Endodermal cell (in vitro differentiated cells): ENCODE measurements at regions not wholly inside any gene's neighbourhood (a gene's known extent, or its start where the extent isn't known, plus 50 kb on each side); places are given as distances from the start of the nearest gene placed in this dataset.
A peak's percentile ranks its signal among the peaks of the same experiment; 100 is the strongest.

ENCODE experiments used
- DNase-seq: peaks from one replicate; pipeline ENCODE4 v3.0.0-alpha.2; 2017
- H3K27ac ChIP-seq: 2 replicates; pipeline ENCODE4 v1.5.1; 2013; ENCODE audit warnings: mild to moderate bottlenecking, low read depth, low read length, moderate library complexity
- H3K27me3 ChIP-seq: 2 replicates; pipeline ENCODE4 v1.6.1; 2013; ENCODE audit warnings: mild to moderate bottlenecking, low read length, moderate library complexity; ENCODE audit not compliant: insufficient read depth, control insufficient read depth, poor library complexity, severe bottlenecking
- H3K36me3 ChIP-seq: 2 replicates; pipeline ENCODE4 v1.7.0; 2013; ENCODE audit warnings: mild to moderate bottlenecking, low read length, moderate library complexity; ENCODE audit not compliant: control insufficient read depth, insufficient read depth
- H3K4me1 ChIP-seq: one replicate; pipeline ENCODE4 v1.7.0; 2013; ENCODE audit warnings: low read length; ENCODE audit not compliant: control insufficient read depth, insufficient read depth
- H3K4me3 ChIP-seq: 2 replicates; pipeline ENCODE4 v1.5.1; 2013; ENCODE audit warnings: mild to moderate bottlenecking, low read length, moderate library complexity
- H3K9ac ChIP-seq: 2 replicates; pipeline ENCODE4 v1.6.1; 2013; ENCODE audit warnings: mild to moderate bottlenecking, low read length, moderate library complexity; ENCODE audit not compliant: poor library complexity, severe bottlenecking; ENCODE audit errors: extremely low read depth
- H3K9me3 ChIP-seq: 2 replicates; pipeline ENCODE4 v1.6.1; 2013; ENCODE audit warnings: mild to moderate bottlenecking, low read length, moderate library complexity; ENCODE audit not compliant: control insufficient read depth
- H3K27ac Mint-ChIP-seq: 2 replicates; pipeline ENCODE4 v1.8.0; 2020; ENCODE audit warnings: mixed read lengths
- H3K27me3 Mint-ChIP-seq: 2 replicates; pipeline ENCODE4 v1.8.0; 2021; ENCODE audit warnings: mild to moderate bottlenecking, mixed read lengths; ENCODE audit not compliant: insufficient read depth
- H3K36me3 Mint-ChIP-seq: 2 replicates; pipeline ENCODE4 v1.8.0; 2020; ENCODE audit warnings: low read depth, mixed read lengths
- H3K4me1 Mint-ChIP-seq: 2 replicates; pipeline ENCODE4 v1.8.0; 2020; ENCODE audit warnings: mixed read lengths
- H3K4me3 Mint-ChIP-seq: 2 replicates; pipeline ENCODE4 v1.8.0; 2020; ENCODE audit warnings: mild to moderate bottlenecking, moderate library complexity, mixed read lengths
- H3K9me3 Mint-ChIP-seq: 2 replicates; pipeline ENCODE4 v1.8.0; 2020; ENCODE audit warnings: mild to moderate bottlenecking, mixed read lengths
- CTCF ChIP-seq: fragments of 200-600 bp; sonication (generic); conservative IDR thresholded peaks from 2 replicates; pipeline ENCODE4 v1.5.0; 2021; ENCODE audit warnings: antibody characterized with exemption, mild to moderate bottlenecking
- WGBS, 2 experiments: methylation state at CpG; one replicate each; pipeline versions ENCODE4 v1.1.5 to v1.1.7; 2013; ENCODE audit warnings: missing lambda C conversion rate in 2 of 2, mixed read lengths in 1 of 2; ENCODE audit not compliant: insufficient coverage in 1 of 2, insufficient read length in 1 of 2; 5-methylcytosine and 5-hydroxymethylcytosine counted together

GRCh38 chr17:77745702-77746101 is 212.8 kb upstream of the TNRC6C start:
- TF ChIP-seq CTCF = no peak
- H3K4me1 Mint-ChIP-seq = peaks cover 20% of the 10 kb centered on the region
- peaks cover 3% of the 10 kb centered on the region for H3K4me1 ChIP-seq
- H3K36me3 Mint-ChIP-seq = no peaks in the 10 kb centered on the region
- no peak overlapping the region for H3K4me3 ChIP-seq
- no peak overlapping the region for H3K27ac Mint-ChIP-seq
- H3K9me3 ChIP-seq = no peaks in the 10 kb centered on the region
- H3K27ac ChIP-seq = no peak overlapping the region
- WGBS, 2 experiments = 94% methylated on average over 2 of the region's 2 CpGs; no CpG with 5 or more reads in 1 of the 2 experiments
- H3K36me3 ChIP-seq = no peaks in the 10 kb centered on the region
- H3K9ac ChIP-seq = no peak overlapping the region
- no peak for DNase-seq
- H3K4me3 Mint-ChIP-seq = no peak overlapping the region
- peaks cover 3% of the 10 kb centered on the region for H3K9me3 Mint-ChIP-seq
- no peaks in the 10 kb centered on the region for H3K27me3 ChIP-seq
- H3K27me3 Mint-ChIP-seq = peaks cover 25% of the 10 kb centered on the region

GRCh38 chr17:77746393-77746792 is 212.1 kb upstream of the TNRC6C start:
- Histone ChIP-seq H3K9me3 (no peaks in the 10 kb centered on the region), H3K36me3 (no peaks in the 10 kb centered on the region), H3K4me3 (no peak overlapping the region), H3K4me1 (peaks cover 3% of the 10 kb centered on the region), H3K9ac (no peak overlapping the region), H3K27ac (peak overlapping the region; percentile 90), H3K27me3 (no peaks in the 10 kb centered on the region)
- H3K9me3 Mint-ChIP-seq = no peaks in the 10 kb centered on the region
- no peak overlapping the region for H3K27ac Mint-ChIP-seq
- 92 to 93% methylated on average over 6 to 8 of the region's 8 CpGs for WGBS, 2 experiments
- peaks cover 20% of the 10 kb centered on the region for H3K4me1 Mint-ChIP-seq
- TF ChIP-seq CTCF = no peak
- no peaks in the 10 kb centered on the region for H3K36me3 Mint-ChIP-seq
- peak; percentile 42 for DNase-seq
- H3K4me3 Mint-ChIP-seq = no peak overlapping the region
- peaks cover 19% of the 10 kb centered on the region for H3K27me3 Mint-ChIP-seq

- Mint-ChIP-seq H3K9me3 (no peaks in the 10 kb centered on the region), H3K4me1 (peaks cover 15% of the 10 kb centered on the region), H3K36me3 (no peaks in the 10 kb centered on the region), H3K27me3 (peaks cover 13% of the 10 kb centered on the region), H3K4me3 (no peak overlapping the region), H3K27ac (no peak overlapping the region)
- H3K9me3 ChIP-seq = no peaks in the 10 kb centered on the region
- no peak overlapping the region for H3K9ac ChIP-seq
- peaks cover 3% of the 10 kb centered on the region for H3K4me1 ChIP-seq
- no peak overlapping the region for H3K4me3 ChIP-seq
- peak; percentile 15 for TF ChIP-seq CTCF
- no peaks in the 10 kb centered on the region for H3K27me3 ChIP-seq
- peak; percentile 46 for DNase-seq
- 69 to 70% methylated on average over 8 of the region's 8 CpGs for WGBS, 2 experiments
- peak overlapping the region; percentile 90 for H3K27ac ChIP-seq
- no peaks in the 10 kb centered on the region for H3K36me3 ChIP-seq
Measured at GRCh38 chr17:77746896-77747554, 211.5 kb upstream of the TNRC6C start.
